NB4 (cell line): ENCODE measurements at regions not wholly inside any gene's neighbourhood (a gene's known extent, or its start where the extent isn't known, plus 50 kb on each side); places are given as distances from the start of the nearest gene placed in this dataset.

Experiments
- DNase-seq: peaks from one replicate; pipeline ENCODE4 v3.0.0; 2010; ENCODE audit warnings: low read depth
- H3K4me3 ChIP-seq: one replicate; pipeline ENCODE4 v1.5.1; 2011; ENCODE audit warnings: mild to moderate bottlenecking, low read depth, low read length, moderate library complexity
- MYC ChIP-seq: IDR thresholded peaks from 2 replicates; pipeline ENCODE4 v1.6.1; 2011; ENCODE audit warnings: low read depth, low read length
- POLR2A ChIP-seq: IDR thresholded peaks from 2 replicates; pipeline ENCODE4 v1.6.1; 2011; ENCODE audit warnings: mild to moderate bottlenecking; ENCODE audit not compliant: insufficient read length; ENCODE audit errors: extremely low read depth
- TF ChIP-seq, protein P1 (sequence below): IDR thresholded peaks from one replicate; pipeline ENCODE4 v1.5.1; 2012; ENCODE audit warnings: low read depth, low read length
- TF ChIP-seq, protein P2 (sequence below): IDR thresholded peaks from 2 replicates; pipeline ENCODE4 v1.6.1; 2011; ENCODE audit warnings: low read depth, low read length

DNA sequence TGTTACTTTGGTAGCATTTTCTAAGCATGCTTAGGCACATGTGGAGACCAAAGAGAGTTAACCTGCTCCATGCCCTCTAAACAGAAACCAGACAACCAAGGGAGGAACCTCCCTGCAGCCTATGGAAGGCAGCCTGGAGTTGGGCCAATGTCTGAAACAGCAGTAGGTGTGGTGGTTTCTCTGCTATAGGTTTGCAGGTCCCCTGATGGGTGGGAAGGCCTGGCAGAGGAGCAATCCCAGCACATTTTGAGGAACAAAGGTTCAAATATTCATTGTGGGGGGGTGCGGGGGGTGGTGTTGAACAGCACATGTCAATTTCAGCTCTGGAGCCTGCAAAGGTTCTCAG, 65.4 kb downstream of the DACT1 start:
- TF ChIP-seq MYC, result no peak
- no peak for TF ChIP-seq POLR2A
- TF ChIP-seq, protein P1, sequence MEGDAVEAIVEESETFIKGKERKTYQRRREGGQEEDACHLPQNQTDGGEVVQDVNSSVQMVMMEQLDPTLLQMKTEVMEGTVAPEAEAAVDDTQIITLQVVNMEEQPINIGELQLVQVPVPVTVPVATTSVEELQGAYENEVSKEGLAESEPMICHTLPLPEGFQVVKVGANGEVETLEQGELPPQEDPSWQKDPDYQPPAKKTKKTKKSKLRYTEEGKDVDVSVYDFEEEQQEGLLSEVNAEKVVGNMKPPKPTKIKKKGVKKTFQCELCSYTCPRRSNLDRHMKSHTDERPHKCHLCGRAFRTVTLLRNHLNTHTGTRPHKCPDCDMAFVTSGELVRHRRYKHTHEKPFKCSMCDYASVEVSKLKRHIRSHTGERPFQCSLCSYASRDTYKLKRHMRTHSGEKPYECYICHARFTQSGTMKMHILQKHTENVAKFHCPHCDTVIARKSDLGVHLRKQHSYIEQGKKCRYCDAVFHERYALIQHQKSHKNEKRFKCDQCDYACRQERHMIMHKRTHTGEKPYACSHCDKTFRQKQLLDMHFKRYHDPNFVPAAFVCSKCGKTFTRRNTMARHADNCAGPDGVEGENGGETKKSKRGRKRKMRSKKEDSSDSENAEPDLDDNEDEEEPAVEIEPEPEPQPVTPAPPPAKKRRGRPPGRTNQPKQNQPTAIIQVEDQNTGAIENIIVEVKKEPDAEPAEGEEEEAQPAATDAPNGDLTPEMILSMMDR, result no peak
- TF ChIP-seq, protein P2, sequence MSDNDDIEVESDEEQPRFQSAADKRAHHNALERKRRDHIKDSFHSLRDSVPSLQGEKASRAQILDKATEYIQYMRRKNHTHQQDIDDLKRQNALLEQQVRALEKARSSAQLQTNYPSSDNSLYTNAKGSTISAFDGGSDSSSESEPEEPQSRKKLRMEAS, result no peak
- no peak overlapping the region for H3K4me3 ChIP-seq

DNA sequence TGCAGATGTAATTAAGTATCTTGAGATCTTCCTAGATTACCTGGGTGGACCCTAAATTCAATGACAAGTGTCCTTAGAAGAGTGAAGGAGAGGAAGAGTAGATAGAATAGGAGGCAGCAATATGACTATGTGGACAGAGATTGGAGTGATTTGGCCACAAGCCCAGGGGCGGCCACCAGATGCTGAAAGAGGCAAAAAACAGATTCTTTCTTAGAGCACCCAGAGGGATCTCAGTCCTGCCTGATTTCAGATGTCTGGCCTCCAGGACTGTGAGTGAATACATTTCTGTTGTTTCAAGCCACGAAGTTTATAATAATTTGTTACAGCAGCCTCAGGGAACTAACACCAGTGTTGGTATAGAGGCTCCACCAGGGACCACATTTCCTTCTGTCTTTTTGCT, 67.3 kb downstream of the DACT1 start:
- DNase-seq, result no peak
- TF ChIP-seq, protein P1, result no peak
- TF ChIP-seq, protein P2, result no peak
- no peak for TF ChIP-seq MYC
- TF ChIP-seq POLR2A, result no peak
- H3K4me3 ChIP-seq, result no peak overlapping the region

More for the DNA sequence above, 65.4 kb downstream of the DACT1 start:
- DNase-seq, result no peak

DNA sequence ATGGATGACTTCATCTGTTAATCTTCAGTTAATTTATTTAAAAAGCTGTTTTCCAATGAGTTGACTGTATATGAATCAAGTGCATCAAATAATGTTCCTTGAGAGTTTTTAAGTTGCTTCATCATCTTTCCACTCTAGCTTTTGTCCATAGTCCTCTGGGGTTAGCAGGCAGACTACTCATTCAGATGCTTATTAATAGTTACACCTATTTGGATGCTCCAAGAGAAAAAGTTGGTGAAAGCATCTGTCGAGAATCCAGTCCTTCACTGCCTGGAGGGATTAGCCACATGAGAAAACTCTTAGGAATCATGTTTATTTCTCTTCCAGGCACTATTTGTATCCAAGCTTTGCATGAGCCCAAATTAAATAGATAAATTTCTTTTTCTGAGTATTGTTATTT, 70.2 kb downstream of the DACT1 start:
- no peak for TF ChIP-seq MYC
- TF ChIP-seq, protein P2, result no peak
- TF ChIP-seq, protein P1, result no peak
- no peak for TF ChIP-seq POLR2A
- no peak for DNase-seq

DNA sequence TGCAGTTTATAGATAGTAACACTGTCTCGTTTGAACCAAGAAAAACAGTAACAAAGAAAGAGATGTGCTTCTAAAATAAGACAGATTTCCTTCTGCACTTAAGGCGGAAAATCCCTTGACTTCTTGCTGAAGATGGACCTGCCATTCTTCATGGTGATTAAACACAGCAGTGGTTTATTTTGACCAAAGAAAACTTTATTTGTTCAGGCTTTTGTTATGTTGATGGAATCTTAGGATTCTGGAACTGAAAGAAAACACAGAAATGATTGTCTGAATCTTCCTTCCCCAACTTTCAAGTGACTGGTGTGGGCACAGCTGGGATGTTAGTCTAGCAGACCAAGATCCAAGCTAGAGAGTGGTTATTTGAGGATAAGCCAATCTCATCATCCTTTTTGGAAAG, 72.2 kb downstream of the DACT1 start:
- DNase-seq, result no peak
- H3K4me3 ChIP-seq, result no peak overlapping the region
- TF ChIP-seq, protein P1, result no peak
- TF ChIP-seq, protein P2, result no peak
- TF ChIP-seq POLR2A (no peak), MYC (no peak)

More for the DNA sequence above, 70.2 kb downstream of the DACT1 start:
- no peak overlapping the region for H3K4me3 ChIP-seq

DNA sequence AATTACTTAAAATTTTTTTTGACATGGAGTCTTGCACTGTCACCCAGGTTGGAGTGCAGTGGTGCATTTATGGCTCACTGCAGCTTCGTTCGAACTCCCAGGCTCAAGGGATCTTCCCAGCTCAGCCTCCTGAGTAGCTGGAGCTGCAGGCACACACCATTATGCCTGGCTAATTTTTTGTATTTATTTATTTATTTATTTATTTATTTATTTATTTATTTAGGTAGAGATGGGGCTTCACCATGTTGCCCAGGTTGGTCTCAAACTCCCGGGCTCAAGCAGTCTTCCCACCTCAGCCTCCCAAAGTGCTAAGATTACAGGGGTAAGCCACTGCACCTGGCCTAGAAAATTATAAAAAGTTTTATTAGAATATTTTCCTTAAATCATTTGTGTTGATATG, 73.6 kb downstream of the DACT1 start:
- no peak overlapping the region for H3K4me3 ChIP-seq
- no peak for DNase-seq
- TF ChIP-seq, protein P1, result no peak
- TF ChIP-seq POLR2A (no peak), MYC (no peak)
- TF ChIP-seq, protein P2, result no peak

DNA sequence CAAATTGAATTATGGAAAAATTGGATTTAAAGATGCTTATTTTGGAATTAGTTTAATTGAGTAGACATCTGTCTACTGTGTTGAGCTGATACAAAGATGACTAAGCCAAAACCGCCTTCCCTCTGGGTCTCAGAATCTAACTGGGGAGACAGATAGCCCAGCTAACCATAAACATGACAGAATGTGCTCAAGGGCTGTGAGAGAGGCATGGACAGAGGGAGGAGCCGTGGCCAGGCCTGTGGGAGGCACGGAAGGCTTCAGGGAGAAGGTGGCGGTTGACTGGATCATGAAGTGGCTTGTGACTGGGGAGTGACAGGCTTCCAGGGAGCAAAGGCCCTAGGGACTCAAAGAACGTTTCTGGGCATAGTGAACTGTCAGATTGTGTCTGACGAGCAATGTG, 74.6 kb downstream of the DACT1 start:
- TF ChIP-seq, protein P2, result no peak
- TF ChIP-seq POLR2A (no peak), MYC (no peak)
- TF ChIP-seq, protein P1, result no peak
- DNase-seq, result no peak
- no peak overlapping the region for H3K4me3 ChIP-seq
